OCI-LY7 (cell line): ENCODE measurements at regions not wholly inside any gene's neighbourhood (a gene's known extent, or its start where the extent isn't known, plus 50 kb on each side); places are given as distances from the start of the nearest gene placed in this dataset.

Source experiments
- BruUV-seq: library from RNA; stranded (reverse); fragments of 400-500 nt; replicated peaks from 2 replicates; lab custom pipeline; 2021; lab: Mats Ljungman, UMichigan
- CTCF ChIA-PET: fragments of 300-600 bp; sonication (Branson Sonifier 250); formaldehyde crosslinking; loops from one replicate; lab custom pipeline; 2022; ENCODE audit warnings: antibody characterized with exemption; ENCODE audit not compliant: unreplicated experiment; lab: Charles Lee
- POLR2A ChIA-PET: fragments of 300-600 bp; sonication (Branson Sonifier 250); formaldehyde crosslinking; loops from one replicate; lab custom pipeline; 2022; ENCODE audit warnings: antibody characterized with exemption; lab: Charles Lee
- DNase-seq: peaks from one replicate; pipeline ENCODE4 v3.0.0-alpha.2; 2015; ENCODE audit warnings: low spot score
- H2AFZ ChIP-seq: fragments of 200-600 bp; sonication (generic), shearing (Covaris generic); 2 replicates; pipeline ENCODE4 v1.6.1; 2014; ENCODE audit warnings: mild to moderate bottlenecking, antibody characterized with exemption, low read length, moderate library complexity
- H3K27ac ChIP-seq: fragments of 200-600 bp; sonication (generic); 2 replicates; pipeline ENCODE4 v1.5.1; 2014; ENCODE audit warnings: mixed run types, low read depth, mild to moderate bottlenecking, moderate library complexity, low read length, inconsistent platforms; ENCODE audit not compliant: poor library complexity, severe bottlenecking
- H3K36me3 ChIP-seq: fragments of 200-600 bp; sonication (generic); 2 replicates; pipeline ENCODE4 v1.6.1; 2014; ENCODE audit warnings: mild to moderate bottlenecking, antibody characterized with exemption, low read length, moderate library complexity, mixed read lengths; ENCODE audit not compliant: insufficient read depth
- H3K4me1 ChIP-seq: fragments of 200-600 bp; sonication (generic); 2 replicates; pipeline ENCODE4 v1.5.1; 2014; ENCODE audit warnings: mild to moderate bottlenecking, low read length; ENCODE audit not compliant: insufficient read depth, poor library complexity, severe bottlenecking
- H3K4me2 ChIP-seq: fragments of 200-600 bp; sonication (generic); 2 replicates; pipeline ENCODE4 v1.6.1; 2014; ENCODE audit warnings: mild to moderate bottlenecking, low read length
- H3K4me3 ChIP-seq: fragments of 200-600 bp; sonication (generic); 2 replicates; pipeline ENCODE4 v1.5.1; 2014; ENCODE audit warnings: mild to moderate bottlenecking, low read depth, low read length; ENCODE audit not compliant: poor library complexity, severe bottlenecking
- H3K79me2 ChIP-seq: fragments of 200-600 bp; sonication (generic); 2 replicates; pipeline ENCODE4 v1.6.1; 2016; ENCODE audit warnings: low read depth, mild to moderate bottlenecking, low read length, moderate library complexity, mixed read lengths; ENCODE audit not compliant: insufficient read depth
- H3K9me2 ChIP-seq: fragments of 200-600 bp; sonication (generic); 2 replicates; pipeline ENCODE4 v1.6.1; 2016; ENCODE audit warnings: mild to moderate bottlenecking, low read length, mixed read lengths; ENCODE audit not compliant: insufficient read depth
- H3K9me3 ChIP-seq: fragments of 200-600 bp; sonication (generic); 2 replicates; pipeline ENCODE4 v1.6.1; 2014; ENCODE audit warnings: mild to moderate bottlenecking, mixed run types, low read length, mixed read lengths
- H4K20me1 ChIP-seq: fragments of 200-600 bp; sonication (generic); 2 replicates; pipeline ENCODE4 v1.6.1; 2014; ENCODE audit warnings: mild to moderate bottlenecking, antibody characterized with exemption, low read length, moderate library complexity, mixed read lengths; ENCODE audit not compliant: insufficient read depth
- CTCF ChIP-seq: fragments of 200-600 bp; sonication (generic); conservative IDR thresholded peaks from 2 replicates; pipeline ENCODE4 v1.5.1; 2014; ENCODE audit warnings: mild to moderate bottlenecking, antibody characterized with exemption, low read length, moderate library complexity, mixed read lengths
- EZH2phosphoT487 ChIP-seq: fragments of 200-600 bp; sonication (generic); IDR thresholded peaks from 2 replicates; pipeline ENCODE4 v1.6.1; 2018; ENCODE audit warnings: low read depth, borderline replicate concordance, mild to moderate bottlenecking, mixed run types, antibody characterized with exemption, low read length, moderate library complexity, mixed read lengths
- intact Hi-C: fragments of 100-400 bp; cut with micrococcal nuclease; formaldehyde crosslinking; loops from one replicate; pipeline ENCODE4 v1.10.0; 2022; ENCODE audit not compliant: unreplicated experiment

- Histone ChIP-seq H3K27ac (no peak overlapping the region), H2AFZ (no peak overlapping the region), H3K9me2 (no peaks in the 10 kb centered on the region), H3K4me3 (no peak overlapping the region), H3K36me3 (no peaks in the 10 kb centered on the region), H3K4me2 (no peak overlapping the region), H3K9me3 (no peaks in the 10 kb centered on the region), H3K4me1 (peaks cover 8% of the 10 kb centered on the region), H4K20me1 (no peaks in the 10 kb centered on the region), H3K79me2 (no peaks in the 10 kb centered on the region)
- POLR2A ChIA-PET = interaction anchor here (0.5 to 2.7 kb wide), 4 partner anchors 11 to 574 kb away, joined by 3 to 7 read pairs (median 3); no protein-coding TSS in a partner anchor
- TF ChIP-seq CTCF (no peak), EZH2phosphoT487 (no peak)
- no TSS peak for BruUV-seq
- intact Hi-C loops = no loop called here
- CTCF ChIA-PET = no interaction called here
- no peak for DNase-seq
Measured at GRCh38 chr4:145324161-145324560, 143.8 kb upstream of the OTUD4 start.

GRCh38 chr4:145320294-145320693, 139.9 kb upstream of the OTUD4 start:
- no peak overlapping the region for H3K4me3 ChIP-seq

More at GRCh38 chr4:145320294-145320693, 139.9 kb upstream of the OTUD4 start:
- Histone ChIP-seq H4K20me1 (no peaks in the 10 kb centered on the region), H2AFZ (peak overlapping the region; percentile 59; the same call in 1 of the 2 replicates), H3K9me2 (no peaks in the 10 kb centered on the region), H3K36me3 (no peaks in the 10 kb centered on the region), H3K79me2 (no peaks in the 10 kb centered on the region), H3K9me3 (no peaks in the 10 kb centered on the region), H3K27ac (no peak overlapping the region), H3K4me2 (no peak overlapping the region), H3K4me1 (peaks cover 8% of the 10 kb centered on the region)
- BruUV-seq = no TSS peak
- intact Hi-C loops = no loop called here
- no peak for DNase-seq
- no peak for TF ChIP-seq CTCF
- TF ChIP-seq EZH2phosphoT487 = no peak
- POLR2A ChIA-PET = interaction anchor here (0.9 kb wide), 2 partner anchors 10 to 40 kb away, joined by 3 read pairs; no protein-coding TSS in a partner anchor
- CTCF ChIA-PET = no interaction called here
